GM18868 (cell line): ENCODE measurements at regions not wholly inside any gene's neighbourhood (a gene's known extent, or its start where the extent isn't known, plus 50 kb on each side); places are given as distances from the start of the nearest gene placed in this dataset.
"Not testable (repeated sequence)": the region's sequence is repeated elsewhere in the genome, so short reads cannot be mapped to it uniquely, and the experiment has no call there.

Experiments
- ATAC-seq: cut with Tn5 transposase; IDR thresholded peaks from one replicate; pipeline ENCODE4 v1.9.1; 2021; ENCODE audit warnings: mild to moderate bottlenecking, moderate library complexity; ENCODE audit not compliant: unreplicated experiment

DNA sequence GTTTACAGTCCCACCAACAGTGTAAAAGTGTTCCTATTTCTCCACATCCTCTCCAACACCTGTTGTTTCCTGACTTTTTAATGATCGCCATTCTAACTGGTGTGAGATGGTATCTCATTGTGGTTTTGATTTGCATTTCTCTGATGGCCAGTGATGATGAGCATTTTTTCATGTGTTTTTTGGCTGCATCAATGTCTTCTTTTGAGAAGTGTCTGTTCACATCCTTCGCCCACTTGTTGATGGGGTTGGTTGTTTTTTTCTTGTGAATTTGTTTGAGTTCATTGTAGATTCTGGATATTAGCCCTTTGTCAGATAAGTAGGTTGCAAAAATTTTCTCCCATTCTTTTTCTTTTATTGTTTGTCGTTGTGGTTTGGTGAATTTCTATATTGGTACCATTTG lies 242.5 kb downstream of the LRIG3 start:
- not testable (repeated sequence) for ATAC-seq

GRCh38 chr12:58678753-58679152 lies 241.6 kb downstream of the LRIG3 start:
- ATAC-seq = no peak

GRCh38 chr12:58681730-58682129 lies 238.6 kb downstream of the LRIG3 start:
- ATAC-seq = no peak

DNA sequence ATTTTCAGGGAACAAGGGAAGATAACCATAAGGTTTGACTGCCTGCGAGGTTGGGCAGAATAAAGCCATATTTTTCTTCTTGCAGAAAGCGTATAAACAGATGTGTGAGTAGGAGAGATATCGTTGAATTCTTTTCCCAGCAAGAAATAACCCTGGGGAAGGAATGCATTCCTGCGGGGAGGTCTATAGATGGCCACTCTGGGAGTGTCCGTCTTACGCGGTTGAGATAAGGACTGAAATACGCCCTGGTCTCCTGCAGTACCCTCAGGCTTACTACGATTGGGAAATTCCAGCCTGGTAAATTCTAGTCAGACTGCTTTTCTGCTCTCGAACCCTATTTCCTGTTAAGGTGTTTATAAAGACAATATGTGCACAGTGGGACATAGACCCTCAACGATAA lies 225.0 kb downstream of the LRIG3 start:
- no peak for ATAC-seq

GRCh38 chr12:58701536-58701935 lies 218.8 kb downstream of the LRIG3 start:
- no peak for ATAC-seq

- no peak for ATAC-seq
Measured at GRCh38 chr12:58703866-58704265, 216.4 kb downstream of the LRIG3 start.

GRCh38 chr12:58704770-58705169 lies 215.5 kb downstream of the LRIG3 start:
- not testable (repeated sequence) for ATAC-seq

GRCh38 chr12:58710901-58711300 lies 209.4 kb downstream of the LRIG3 start:
- no peak for ATAC-seq

GRCh38 chr12:58711974-58712373 lies 208.3 kb downstream of the LRIG3 start:
- no peak for ATAC-seq

GRCh38 chr12:58712976-58713375 lies 207.3 kb downstream of the LRIG3 start:
- ATAC-seq = no peak

GRCh38 chr12:58719161-58719560 lies 201.1 kb downstream of the LRIG3 start:
- no peak for ATAC-seq

DNA sequence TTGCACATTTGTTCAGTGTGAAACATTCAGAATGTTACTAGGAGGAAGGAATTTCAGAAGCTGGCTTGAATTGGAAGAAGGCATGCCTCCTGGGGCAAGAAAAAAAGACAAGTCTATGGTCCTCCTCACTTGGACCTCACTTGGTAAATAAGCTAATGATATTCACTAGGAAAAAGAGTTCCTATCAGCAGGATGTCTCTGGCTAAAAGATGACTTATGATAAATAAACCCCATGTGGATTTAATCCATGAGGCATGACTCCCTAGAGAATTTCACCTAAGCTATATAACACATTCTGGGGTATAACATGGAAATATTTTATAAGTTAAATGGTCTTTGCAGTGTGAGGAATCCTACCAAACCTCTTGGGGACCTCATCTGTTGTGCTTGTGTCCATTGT lies 199.9 kb downstream of the LRIG3 start:
- no peak for ATAC-seq

DNA sequence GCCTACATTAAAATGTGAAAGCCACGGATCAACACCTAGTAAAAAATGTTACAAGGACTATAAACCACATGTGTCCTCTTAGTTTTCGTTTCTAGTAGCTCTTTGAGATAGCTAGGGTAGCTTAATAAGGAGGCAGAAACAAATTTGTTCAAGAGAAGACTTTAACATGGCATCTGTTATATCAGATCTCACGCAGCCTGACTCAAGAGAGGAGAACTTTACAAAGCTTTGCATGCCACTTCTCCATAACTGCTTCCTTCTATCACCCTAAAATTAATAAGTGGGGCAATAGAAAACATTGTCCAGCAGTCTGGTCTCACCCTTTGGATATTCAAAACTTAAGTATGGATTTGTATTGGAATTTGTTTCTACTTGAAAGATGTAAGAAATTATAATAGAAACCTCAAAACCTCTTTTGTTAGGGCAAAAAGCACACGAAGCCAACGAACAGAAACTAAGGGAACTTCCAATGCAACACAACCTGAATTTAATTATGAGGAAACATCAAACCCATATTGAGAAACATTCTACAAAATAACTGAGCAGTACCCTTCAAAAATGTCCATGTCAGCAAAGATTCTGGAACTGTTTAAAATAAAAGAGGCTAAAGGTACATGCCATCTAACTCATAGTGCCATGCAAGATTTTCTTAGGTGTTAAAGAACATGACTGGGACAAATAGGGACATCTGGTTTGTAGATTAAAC lies 194.8 kb downstream of the LRIG3 start:
- ATAC-seq = no peak

GRCh38 chr12:58727521-58727920 lies 192.8 kb downstream of the LRIG3 start:
- no peak for ATAC-seq

GRCh38 chr12:58728397-58728796 lies 191.9 kb downstream of the LRIG3 start:
- ATAC-seq = no peak

- ATAC-seq = no peak
Measured at GRCh38 chr12:58731096-58731495, 189.2 kb downstream of the LRIG3 start.

DNA sequence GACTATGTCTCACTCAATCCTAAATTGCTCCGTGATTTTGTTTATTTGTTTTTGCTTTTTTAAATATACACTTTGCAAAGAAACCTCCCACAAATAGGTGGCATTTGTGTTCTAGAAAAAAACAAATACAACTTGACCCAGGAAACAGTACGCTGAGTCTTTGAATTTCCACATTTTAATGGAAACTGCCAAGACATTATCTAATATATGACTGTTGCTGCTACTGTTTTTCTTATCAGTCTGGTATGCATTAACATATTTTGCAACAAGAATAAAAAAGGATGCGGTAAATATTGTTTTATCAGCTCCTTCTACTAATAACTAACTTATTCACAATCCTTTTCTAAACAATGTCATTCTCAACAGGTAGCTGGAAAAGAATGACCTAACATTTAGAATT lies 187.4 kb downstream of the LRIG3 start:
- no peak for ATAC-seq

GRCh38 chr12:58741226-58741625 lies 179.1 kb downstream of the LRIG3 start:
- ATAC-seq = no peak

DNA sequence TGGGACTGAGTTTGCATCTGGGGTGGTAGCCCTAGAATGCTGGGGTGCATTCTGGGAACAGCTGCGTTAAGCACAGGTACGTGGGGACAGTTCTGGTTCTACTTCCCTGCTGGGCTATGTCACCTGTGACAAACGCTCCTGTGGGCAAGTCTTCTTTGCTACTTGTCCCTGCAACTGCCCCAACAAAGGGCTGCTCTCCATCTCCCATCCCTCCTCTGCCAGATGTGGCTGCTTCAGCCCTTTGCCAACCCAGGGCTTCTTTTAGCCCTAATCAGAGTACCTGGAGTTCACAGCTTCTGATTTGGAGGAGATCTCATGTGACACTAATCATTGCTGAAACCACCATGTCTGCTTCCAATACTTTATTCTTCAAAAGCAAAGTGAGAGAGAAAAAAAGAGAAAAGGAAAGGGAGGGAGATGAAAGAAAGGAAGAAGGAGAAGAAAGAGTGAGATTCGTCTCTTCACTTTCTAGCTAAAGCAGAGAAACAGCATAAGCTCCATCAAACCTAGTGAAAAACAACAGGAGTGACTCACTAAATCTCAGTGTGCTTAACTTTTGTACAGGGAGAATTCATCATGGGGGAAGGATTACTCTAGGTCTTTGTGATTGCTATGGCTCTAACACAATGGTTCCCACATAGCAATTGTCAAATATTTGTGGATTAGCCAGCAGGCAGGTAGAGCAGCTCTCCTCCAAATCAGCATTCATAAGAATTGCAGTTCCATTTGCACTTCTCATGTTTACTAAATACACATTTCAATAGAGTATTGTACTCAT lies 174.8 kb downstream of the LRIG3 start:
- no peak for ATAC-seq

DNA sequence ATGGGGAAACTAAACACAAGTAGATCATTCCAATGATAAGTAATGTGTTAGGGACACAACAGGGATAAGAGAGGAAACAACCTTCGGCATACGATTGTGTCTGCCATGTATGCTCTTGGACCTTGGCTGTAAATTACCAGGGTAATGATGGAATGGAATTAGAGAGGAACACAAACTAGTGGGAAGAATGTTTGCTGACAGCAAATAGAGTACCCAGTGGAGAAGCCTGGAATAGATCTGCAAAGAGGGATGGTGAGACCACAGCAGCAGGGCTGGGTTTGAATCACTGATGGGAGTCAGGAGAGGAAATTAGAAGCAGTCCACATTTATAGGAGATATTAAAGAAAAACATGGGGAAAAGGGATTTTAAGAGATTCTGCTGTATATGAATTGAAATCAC lies 172.8 kb downstream of the LRIG3 start:
- ATAC-seq = no peak

GRCh38 chr12:58750484-58750883 lies 169.8 kb downstream of the LRIG3 start:
- no peak for ATAC-seq

GRCh38 chr12:58757422-58757821 lies 162.9 kb downstream of the LRIG3 start:
- ATAC-seq = peak; percentile 38
